ENCODE measurements at regions not wholly inside any gene's neighbourhood (a gene's known extent, or its start where the extent isn't known, plus 50 kb on each side); places are given as distances from the start of the nearest gene placed in this dataset.

DNA sequence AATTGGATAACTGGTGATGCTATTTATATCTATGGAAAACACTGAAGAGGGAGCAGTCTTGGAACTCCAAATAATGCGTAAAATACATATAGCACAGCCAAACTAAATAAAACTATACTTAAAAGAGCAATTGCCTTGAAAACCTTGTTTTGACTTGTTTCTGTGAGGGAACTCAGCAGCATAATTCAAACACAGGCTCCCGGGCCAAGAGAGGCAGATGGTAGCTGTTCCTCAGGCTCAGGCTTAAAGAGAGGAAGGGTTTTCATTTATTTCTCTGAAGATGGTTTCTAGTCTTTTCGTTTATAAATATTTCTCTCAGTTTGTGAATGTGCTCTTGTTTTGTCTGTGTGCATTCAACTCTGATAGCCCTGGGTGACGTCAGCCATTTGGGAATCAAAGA is 82.4 kb downstream of the FANCF start (continued):
- TF ChIP-seq EP300 (IDR thresholded peaks at IDR 0.05; ENCODE audit: borderline replicate concordance in 1 of 2, low read depth in 1 of 2, low read length in 1 of 2), result no peak
- TF ChIP-seq USF2 (IDR thresholded peaks at IDR 0.05; ENCODE audit: borderline replicate concordance, low read depth, low read length), result no peak
- TF ChIP-seq MEF2A (IDR thresholded peaks at IDR 0.05; ENCODE audit: borderline replicate concordance, low read depth), result no peak
- TF ChIP-seq CHD2 (IDR thresholded peaks at IDR 0.05; ENCODE audit: low read length, partially characterized antibody), result no peak

GRCh38 chr11:22539821-22540256 is 85.8 kb downstream of the FANCF start:
- Histone ChIP-seq H3F3A (replicated peaks; ENCODE audit: insufficient read depth) (no peaks in the 10 kb centered on the region), H3K36me3 (replicated peaks in 1 of 2; ENCODE audit: control insufficient read depth in 1 of 2, insufficient read depth in 2 of 2, low read length in 1 of 2) (no peaks in the 10 kb centered on the region), H3K79me2 (ENCODE audit: insufficient read depth) (no peaks in the 10 kb centered on the region), H3K27ac (ENCODE audit: low read depth in 2 of 2, low read length in 1 of 2) (no peak overlapping the region), H4K20me1 (ENCODE audit: insufficient read depth) (no peaks in the 10 kb centered on the region), H3K27me3 (ENCODE audit: insufficient read depth) (no peaks in the 10 kb centered on the region), H3K9me3 (no peaks in the 10 kb centered on the region), H3K9ac (no peak overlapping the region), H3K4me2 (no peak overlapping the region), H3K4me3 (ENCODE audit: low read depth in 2 of 2, low read length in 1 of 2) (no peak overlapping the region; a peak in 1 of 4 replicates), H3K4me1 (ENCODE audit: control insufficient read depth in 1 of 2, insufficient read depth in 2 of 2, low read depth in 1 of 2, low read length in 1 of 2) (no peaks in the 10 kb centered on the region), H3K9me2 (no peaks in the 10 kb centered on the region), H2AFZ (ENCODE audit: low read depth) (no peak overlapping the region)
- TF ChIP-seq CTCF (IDR thresholded peaks at IDR 0.05), result peak; percentile 64
- peak; percentile 85 for TF ChIP-seq SMC3 (IDR thresholded peaks at IDR 0.05; ENCODE audit: low read depth, low read length)
- peak; percentile 90 for TF ChIP-seq RAD21 (IDR thresholded peaks at IDR 0.05; ENCODE audit: low read length)
- TF ChIP-seq, protein P1, sequence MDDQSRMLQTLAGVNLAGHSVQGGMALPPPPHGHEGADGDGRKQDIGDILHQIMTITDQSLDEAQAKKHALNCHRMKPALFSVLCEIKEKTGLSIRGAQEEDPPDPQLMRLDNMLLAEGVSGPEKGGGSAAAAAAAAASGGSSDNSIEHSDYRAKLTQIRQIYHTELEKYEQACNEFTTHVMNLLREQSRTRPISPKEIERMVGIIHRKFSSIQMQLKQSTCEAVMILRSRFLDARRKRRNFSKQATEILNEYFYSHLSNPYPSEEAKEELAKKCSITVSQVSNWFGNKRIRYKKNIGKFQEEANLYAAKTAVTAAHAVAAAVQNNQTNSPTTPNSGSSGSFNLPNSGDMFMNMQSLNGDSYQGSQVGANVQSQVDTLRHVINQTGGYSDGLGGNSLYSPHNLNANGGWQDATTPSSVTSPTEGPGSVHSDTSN (IDR thresholded peaks at IDR 0.05), result no peak
- ChIA-PET CTCF (interaction anchor here (0.5 to 4.4 kb wide), 44 partner anchors 8 to 1892 kb away, joined by 3 to 42 read pairs (median 4); partner anchors contain the start of genes GAS2, SLC17A6 and SVIP), POLR2A (no interaction called here)
- DNase-seq, result peak; percentile 33

DNA sequence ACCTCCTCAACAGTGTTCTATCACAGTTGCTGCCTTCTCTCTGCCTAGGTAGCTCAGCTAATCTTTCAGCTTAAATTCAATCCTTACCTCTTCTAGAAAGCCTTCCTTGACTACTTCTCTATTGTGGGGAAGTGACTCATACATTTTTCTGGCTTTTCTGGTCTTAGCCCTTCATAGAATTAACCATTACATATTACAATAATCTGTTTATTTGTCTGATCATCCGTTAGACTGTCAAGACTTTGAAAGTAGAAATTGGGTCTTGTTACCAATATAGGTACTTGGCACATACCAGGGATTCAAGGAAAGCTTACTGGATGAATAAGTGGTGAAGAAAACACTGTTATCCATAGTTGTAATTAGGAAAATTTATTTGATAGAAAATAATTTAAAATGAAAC is 89.6 kb downstream of the FANCF start:
- no peaks in the 10 kb centered on the region for H3F3A ChIP-seq (replicated peaks; ENCODE audit: insufficient read depth)
- no peaks in the 10 kb centered on the region for H3K27me3 ChIP-seq (ENCODE audit: insufficient read depth)
- H3K9ac ChIP-seq, result no peak overlapping the region
- ChIA-PET POLR2A (no interaction called here), CTCF (interaction anchor here (0.7 to 1.0 kb wide), 2 partner anchors 21 to 249 kb away, joined by 3 read pairs; no protein-coding TSS in a partner anchor)
- no peak overlapping the region for H2AFZ ChIP-seq (ENCODE audit: low read depth)
- no peak overlapping the region for H3K27ac ChIP-seq (ENCODE audit: low read depth in 2 of 2, low read length in 1 of 2)
- H3K9me2 ChIP-seq, result no peaks in the 10 kb centered on the region
- H3K79me2 ChIP-seq (ENCODE audit: insufficient read depth), result no peaks in the 10 kb centered on the region
- no peaks in the 10 kb centered on the region for H3K36me3 ChIP-seq (replicated peaks in 1 of 2; ENCODE audit: control insufficient read depth in 1 of 2, insufficient read depth in 2 of 2, low read length in 1 of 2)
- 2% methylated on average over 1 of the region's 1 CpG for WGBS (ENCODE audit: low lambda C conversion rate)
- no peaks in the 10 kb centered on the region for H3K9me3 ChIP-seq
- H3K4me1 ChIP-seq (ENCODE audit: control insufficient read depth in 1 of 2, insufficient read depth in 2 of 2, low read depth in 1 of 2, low read length in 1 of 2), result no peaks in the 10 kb centered on the region
- no peaks in the 10 kb centered on the region for H4K20me1 ChIP-seq (ENCODE audit: insufficient read depth)
- no peak for DNase-seq
- H3K4me2 ChIP-seq, result no peak overlapping the region
- no peak overlapping the region for H3K4me3 ChIP-seq (ENCODE audit: low read depth in 2 of 2, low read length in 1 of 2)
- TF ChIP-seq YY1 (IDR thresholded peaks at IDR 0.05; ENCODE audit: low read depth) (no peak), NFIC (IDR thresholded peaks at IDR 0.05; ENCODE audit: borderline replicate concordance) (no peak), MEF2A (IDR thresholded peaks at IDR 0.05; ENCODE audit: borderline replicate concordance, low read depth) (no peak), CHD2 (IDR thresholded peaks at IDR 0.05; ENCODE audit: low read length, partially characterized antibody) (no peak), REST (IDR thresholded peaks at IDR 0.05; ENCODE audit: low read depth, low read length) (no peak), SMC3 (IDR thresholded peaks at IDR 0.05; ENCODE audit: low read depth, low read length) (no peak), POLR2AphosphoS5 (IDR thresholded peaks at IDR 0.05; ENCODE audit: low read depth, low read length) (no peak), RAD21 (IDR thresholded peaks at IDR 0.05; ENCODE audit: low read length) (no peak), TEAD4 (IDR thresholded peaks at IDR 0.05; ENCODE audit: borderline replicate concordance, insufficient read depth) (no peak), JUND (IDR thresholded peaks at IDR 0.05) (no peak)
- TF ChIP-seq, protein P2, sequence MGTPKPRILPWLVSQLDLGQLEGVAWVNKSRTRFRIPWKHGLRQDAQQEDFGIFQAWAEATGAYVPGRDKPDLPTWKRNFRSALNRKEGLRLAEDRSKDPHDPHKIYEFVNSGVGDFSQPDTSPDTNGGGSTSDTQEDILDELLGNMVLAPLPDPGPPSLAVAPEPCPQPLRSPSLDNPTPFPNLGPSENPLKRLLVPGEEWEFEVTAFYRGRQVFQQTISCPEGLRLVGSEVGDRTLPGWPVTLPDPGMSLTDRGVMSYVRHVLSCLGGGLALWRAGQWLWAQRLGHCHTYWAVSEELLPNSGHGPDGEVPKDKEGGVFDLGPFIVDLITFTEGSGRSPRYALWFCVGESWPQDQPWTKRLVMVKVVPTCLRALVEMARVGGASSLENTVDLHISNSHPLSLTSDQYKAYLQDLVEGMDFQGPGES (IDR thresholded peaks at IDR 0.05; ENCODE audit: low read depth, low read length), result no peak
- TF ChIP-seq, protein P3, sequence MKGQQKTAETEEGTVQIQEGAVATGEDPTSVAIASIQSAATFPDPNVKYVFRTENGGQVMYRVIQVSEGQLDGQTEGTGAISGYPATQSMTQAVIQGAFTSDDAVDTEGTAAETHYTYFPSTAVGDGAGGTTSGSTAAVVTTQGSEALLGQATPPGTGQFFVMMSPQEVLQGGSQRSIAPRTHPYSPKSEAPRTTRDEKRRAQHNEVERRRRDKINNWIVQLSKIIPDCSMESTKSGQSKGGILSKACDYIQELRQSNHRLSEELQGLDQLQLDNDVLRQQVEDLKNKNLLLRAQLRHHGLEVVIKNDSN (IDR thresholded peaks at IDR 0.05; ENCODE audit: borderline replicate concordance, low read depth), result no peak

Data from SK-N-SH (cell line).